ENCODE measurements at regions not wholly inside any gene's neighbourhood (a gene's known extent, or its start where the extent isn't known, plus 50 kb on each side); places are given as distances from the start of the nearest gene placed in this dataset.

- ChIA-PET CTCF (no interaction called here), RAD21 (ENCODE audit: low non-redundant PET in 1 of 2, low total read pairs in 2 of 2, uncharacterized antibody in 2 of 2, unreplicated experiment in 2 of 2) (no interaction called here), POLR2A (no interaction called here)
- H3K9ac ChIP-seq (ENCODE audit: low read length): no peak overlapping the region
- no peaks in the 10 kb centered on the region for H3K9me3 ChIP-seq (ENCODE audit: control insufficient read depth in 1 of 2, insufficient read depth in 1 of 2, low read depth in 1 of 2, low read length in 2 of 2)
- DNase-seq (ENCODE audit: low read depth, low spot score) (no peak), ATAC-seq (no peak)
- H3K4me1 ChIP-seq (ENCODE audit: control insufficient read depth in 1 of 2, insufficient read depth in 2 of 2, low read length in 2 of 2): no peaks in the 10 kb centered on the region
- no TSS peak for BruUV-seq (replicated peaks)
- TF ChIP-seq REST (IDR thresholded peaks at IDR 0.05; ENCODE audit: low read depth) (no peak), ZBTB33 (IDR thresholded peaks at IDR 0.05; ENCODE audit: extremely low read depth, insufficient replicate concordance, low read length) (no peak), CTCF (IDR thresholded peaks at IDR 0.05 in 2 of 3, conservative IDR thresholded peaks at IDR 0.05 in 1 of 3; ENCODE audit: borderline replicate concordance in 1 of 3, insufficient read depth in 1 of 3, low read depth in 2 of 3, low read length in 2 of 3) (no peak), ZFX (IDR thresholded peaks at IDR 0.05) (no peak), POLR2AphosphoS5 (IDR thresholded peaks at IDR 0.05; ENCODE audit: low read depth, low read length) (no peak), RAD21 (IDR thresholded peaks at IDR 0.05; ENCODE audit: low read depth) (no peak), ZNF274 (IDR thresholded peaks at IDR 0.05; ENCODE audit: low read depth, low read length) (no peak), EZH2 (IDR thresholded peaks at IDR 0.05) (no peak), CEBPB (IDR thresholded peaks at IDR 0.05; ENCODE audit: low read depth) (no peak), EGR1 (IDR thresholded peaks at IDR 0.05; ENCODE audit: low read depth) (no peak), POLR2A (IDR thresholded peaks at IDR 0.05; ENCODE audit: borderline replicate concordance, extremely low read depth, insufficient read depth, insufficient read length) (no peak)
- H3K79me2 ChIP-seq (ENCODE audit: insufficient read depth, low read length): no peaks in the 10 kb centered on the region
- H4K20me1 ChIP-seq (ENCODE audit: insufficient read depth): no peaks in the 10 kb centered on the region
- intact Hi-C loops (cut with micrococcal nuclease): no loop called here
- H2AFZ ChIP-seq (ENCODE audit: low read depth, low read length, poor library complexity, severe bottlenecking): no peak overlapping the region
- no peak overlapping the region for H3K27ac ChIP-seq (ENCODE audit: low read depth, low read length)
- H3K27me3 ChIP-seq (ENCODE audit: insufficient read depth, low read length): no peaks in the 10 kb centered on the region
- no peaks in the 10 kb centered on the region for H3K36me3 ChIP-seq (ENCODE audit: control insufficient read depth in 1 of 2, insufficient read depth in 2 of 2, low read length in 2 of 2)
- no peak overlapping the region for H3K4me3 ChIP-seq (replicated peaks in 1 of 2; ENCODE audit: low read depth in 1 of 2, low read length in 2 of 2)
- H3K9me2 ChIP-seq (ENCODE audit: insufficient read depth): no peaks in the 10 kb centered on the region
- H3K4me2 ChIP-seq (ENCODE audit: low read length): no peak overlapping the region
Measured at GRCh38 chr14:34069854-34070582, 119.1 kb upstream of the EGLN3 start.

All from HCT116 (cell line).